Esophagus muscularis mucosa (tissue), 4 donors: ENCODE measurements at regions not wholly inside any gene's neighbourhood (a gene's known extent, or its start where the extent isn't known, plus 50 kb on each side); places are given as distances from the start of the nearest gene placed in this dataset.
"Not testable (repeated sequence)": the region's sequence is repeated elsewhere in the genome, so short reads cannot be mapped to it uniquely, and the experiment has no call there.

ENCODE experiments used
- DNase-seq: peaks from one replicate; pipeline ENCODE4 v3.0.0-alpha.2; 2017; ENCODE audit errors: extremely low spot score
- H3K27ac ChIP-seq, 4 donors: fragments of 200-600 bp; sonication (generic); replicated peaks in 1 of 4; 1 replicate in 3 of 4; 2 replicates in 1 of 4; pipeline ENCODE4 v1.5.1; 2016 to 2019; ENCODE audit warnings: mild to moderate bottlenecking in 1 of 4
- H3K27me3 ChIP-seq, 4 donors: fragments of 200-600 bp; sonication (generic); one replicate each; pipeline versions ENCODE4 v1.5.1 to v1.6.0; 2016 to 2019
- H3K36me3 ChIP-seq, 4 donors: fragments of 200-600 bp; sonication (generic); one replicate each; pipeline ENCODE4 v1.5.1; 2016 to 2019
- H3K4me1 ChIP-seq, 4 donors: fragments of 200-600 bp; sonication (generic); one replicate each; pipeline ENCODE4 v1.5.1; 2016 to 2019
- H3K4me3 ChIP-seq, 4 donors: fragments of 200-600 bp; sonication (generic); 1 replicate in 2 of 4; 2 replicates in 2 of 4; pipeline ENCODE4 v1.5.1; 2016 to 2019; ENCODE audit warnings: mild to moderate bottlenecking in 4 of 4, moderate library complexity in 1 of 4
- H3K9me3 ChIP-seq, 4 donors: fragments of 200-600 bp; sonication (generic); 1 replicate in 3 of 4; 2 replicates in 1 of 4; pipeline ENCODE4 v1.5.1; 2016 to 2019
- CTCF ChIP-seq, 3 experiments: fragments of 200-600 bp in 2 of 3; fragments of 450-650 bp in 1 of 3; sonication (generic) in 2 of 3; IDR thresholded peaks; one replicate each; pipeline ENCODE4 v1.5.1; 2017 to 2019; ENCODE audit warnings: antibody characterized with exemption in 3 of 3, mild to moderate bottlenecking in 2 of 3, moderate library complexity in 1 of 3
- EP300 ChIP-seq: sonication (generic); formaldehyde crosslinking; IDR thresholded peaks from one replicate; pipeline ENCODE4 v1.6.1; 2017; ENCODE audit warnings: antibody characterized with exemption
- POLR2A ChIP-seq: fragments of 450-650 bp; IDR thresholded peaks from one replicate; pipeline ENCODE4 v1.6.1; 2017; ENCODE audit warnings: antibody characterized with exemption, moderate library complexity, mild to moderate bottlenecking, low read depth
- POLR2AphosphoS5 ChIP-seq, 2 donors: sonication (generic); formaldehyde crosslinking; IDR thresholded peaks; one replicate each; pipeline ENCODE4 v1.6.1; 2017; ENCODE audit warnings: antibody characterized with exemption in 2 of 2
- WGBS: methylation state at CpG from one replicate; pipeline ENCODE4 v1.1.5; 2018; 5-methylcytosine and 5-hydroxymethylcytosine counted together
- intact Hi-C: fragments of 100-400 bp; cut with DNase I; formaldehyde crosslinking; loops from one replicate; pipeline ENCODE4 v1.15.1; 2023

- no peak overlapping the region for H3K4me3 ChIP-seq
- no peaks in the 10 kb centered on the region for H3K4me1 ChIP-seq
- no peaks in the 10 kb centered on the region for H3K36me3 ChIP-seq
- DNase-seq: no peak
- WGBS: 89% methylated on average over 1 of the region's 1 CpG
- H3K27ac ChIP-seq: no peak overlapping the region
- intact Hi-C loops: no loop called here
- TF ChIP-seq POLR2A: no peak
- TF ChIP-seq CTCF (IDR thresholded peaks at IDR 0.05): no peak
- TF ChIP-seq POLR2AphosphoS5 (IDR thresholded peaks at IDR 0.05): no peak
- no peak for TF ChIP-seq EP300
- H3K27me3 ChIP-seq: no peaks in the 10 kb centered on the region
- H3K9me3 ChIP-seq: no peaks in the 10 kb centered on the region
These were observed 564.7 kb upstream of the ACTRT1 start for GRCh38 chrX:128616933-128617332.

GRCh38 chrX:128606817-128607216 lies 554.6 kb upstream of the ACTRT1 start:
- H3K36me3 ChIP-seq, H3K4me3 ChIP-seq, H3K4me1 ChIP-seq, DNase-seq, H3K27ac ChIP-seq, intact Hi-C loops, H3K9me3 ChIP-seq, H3K27me3 ChIP-seq: not testable (repeated sequence)
- 58% methylated on average over 4 of the region's 16 CpGs for WGBS

- H3K27ac ChIP-seq, H3K27me3 ChIP-seq, H3K4me3 ChIP-seq, H3K36me3 ChIP-seq, intact Hi-C loops, H3K9me3 ChIP-seq, H3K4me1 ChIP-seq, DNase-seq: not testable (repeated sequence)
- WGBS: 81% methylated on average over 17 of the region's 31 CpGs
These were observed 554.2 kb upstream of the ACTRT1 start for GRCh38 chrX:128606357-128606756.

GRCh38 chrX:128601706-128602105 lies 549.5 kb upstream of the ACTRT1 start:
- Histone ChIP-seq H3K27ac (no peak overlapping the region), H3K4me1 (no peaks in the 10 kb centered on the region), H3K36me3 (no peaks in the 10 kb centered on the region), H3K4me3 (no peak overlapping the region), H3K27me3 (no peaks in the 10 kb centered on the region), H3K9me3 (no peaks in the 10 kb centered on the region)
- WGBS: 82% methylated on average over 2 of the region's 2 CpGs
- no peak for TF ChIP-seq EP300
- TF ChIP-seq CTCF (IDR thresholded peaks at IDR 0.05): no peak
- no peak for TF ChIP-seq POLR2AphosphoS5 (IDR thresholded peaks at IDR 0.05)
- TF ChIP-seq POLR2A: no peak
- intact Hi-C loops: no loop called here
- DNase-seq: no peak

GRCh38 chrX:128599632-128600031 lies 547.4 kb upstream of the ACTRT1 start:
- Histone ChIP-seq H3K4me3 (no peak overlapping the region), H3K9me3 (no peaks in the 10 kb centered on the region), H3K36me3 (no peaks in the 10 kb centered on the region), H3K27ac (no peak overlapping the region), H3K27me3 (no peaks in the 10 kb centered on the region), H3K4me1 (no peaks in the 10 kb centered on the region)
- WGBS: 66% methylated on average over 1 of the region's 1 CpG
- TF ChIP-seq EP300: no peak
- no peak for TF ChIP-seq CTCF (IDR thresholded peaks at IDR 0.05)
- TF ChIP-seq POLR2A: no peak
- TF ChIP-seq POLR2AphosphoS5 (IDR thresholded peaks at IDR 0.05): no peak
- no peak for DNase-seq
- intact Hi-C loops: no loop called here

GRCh38 chrX:128582036-128582435 lies 529.8 kb upstream of the ACTRT1 start:
- H3K27me3 ChIP-seq: no peaks in the 10 kb centered on the region
- no peaks in the 10 kb centered on the region for H3K9me3 ChIP-seq
- no peaks in the 10 kb centered on the region for H3K36me3 ChIP-seq
- no peak overlapping the region for H3K4me3 ChIP-seq
- TF ChIP-seq POLR2A (no peak), POLR2AphosphoS5 (IDR thresholded peaks at IDR 0.05) (no peak), CTCF (IDR thresholded peaks at IDR 0.05) (no peak), EP300 (no peak)
- intact Hi-C loops: no loop called here
- DNase-seq: no peak
- no peaks in the 10 kb centered on the region for H3K4me1 ChIP-seq
- 77% methylated on average over 6 of the region's 6 CpGs for WGBS
- no peak overlapping the region for H3K27ac ChIP-seq
